ENCODE measurements at regions not wholly inside any gene's neighbourhood (a gene's known extent, or its start where the extent isn't known, plus 50 kb on each side); places are given as distances from the start of the nearest gene placed in this dataset.

GRCh38 chr4:33975995-33976394 lies 2268.3 kb downstream of the ARAP2 start:
- no peak for TF ChIP-seq RAD21 (IDR thresholded peaks at IDR 0.05; ENCODE audit: low read depth)
- TF ChIP-seq EP300 (IDR thresholded peaks at IDR 0.05; ENCODE audit: borderline replicate concordance): no peak
- no peak for TF ChIP-seq ZBTB7A (IDR thresholded peaks at IDR 0.05; ENCODE audit: low read depth)
- no peak for TF ChIP-seq FOXM1 (IDR thresholded peaks at IDR 0.05; ENCODE audit: borderline replicate concordance, low read depth)
- no peak for TF ChIP-seq CREB1 (IDR thresholded peaks at IDR 0.05; ENCODE audit: low read depth)
- no peak for TF ChIP-seq REST (IDR thresholded peaks at IDR 0.05; ENCODE audit: low read depth)
- TF ChIP-seq MAX (IDR thresholded peaks at IDR 0.05): no peak
- no peak for TF ChIP-seq EGR1 (IDR thresholded peaks at IDR 0.05)
- TF ChIP-seq CEBPB (IDR thresholded peaks at IDR 0.05): no peak
- TF ChIP-seq TAF1 (IDR thresholded peaks at IDR 0.05; ENCODE audit: low read depth): no peak
- no peak for TF ChIP-seq TEAD4 (IDR thresholded peaks at IDR 0.05)
- no peak for TF ChIP-seq USF1 (IDR thresholded peaks at IDR 0.05)
- no peak for TF ChIP-seq NFIC (IDR thresholded peaks at IDR 0.05)
- TF ChIP-seq TCF12 (IDR thresholded peaks at IDR 0.05; ENCODE audit: low read depth): no peak
- TF ChIP-seq YY1 (IDR thresholded peaks at IDR 0.05; ENCODE audit: low read depth): no peak

- TF ChIP-seq TCF12 (IDR thresholded peaks at IDR 0.05; ENCODE audit: low read depth): no peak
- no peak for TF ChIP-seq REST (IDR thresholded peaks at IDR 0.05; ENCODE audit: low read depth)
- no peak for TF ChIP-seq YY1 (IDR thresholded peaks at IDR 0.05; ENCODE audit: low read depth)
- TF ChIP-seq TAF1 (IDR thresholded peaks at IDR 0.05; ENCODE audit: low read depth): no peak
- no peak for TF ChIP-seq CEBPB (IDR thresholded peaks at IDR 0.05)
- no peak for TF ChIP-seq EGR1 (IDR thresholded peaks at IDR 0.05)
- no peak for TF ChIP-seq CREB1 (IDR thresholded peaks at IDR 0.05; ENCODE audit: low read depth)
- no peak for TF ChIP-seq TEAD4 (IDR thresholded peaks at IDR 0.05)
Observed at GRCh38 chr4:33980361-33980760, 2264.0 kb downstream of the ARAP2 start.

- TF ChIP-seq ZBTB7A (IDR thresholded peaks at IDR 0.05; ENCODE audit: low read depth): no peak
- no peak for TF ChIP-seq TEAD4 (IDR thresholded peaks at IDR 0.05)
- no peak for TF ChIP-seq MAX (IDR thresholded peaks at IDR 0.05)
- no peak for TF ChIP-seq USF1 (IDR thresholded peaks at IDR 0.05)
- no peak for TF ChIP-seq TCF12 (IDR thresholded peaks at IDR 0.05; ENCODE audit: low read depth)
Observed at GRCh38 chr4:33989820-33990443, 2254.4 kb downstream of the ARAP2 start.

GRCh38 chr4:33996075-33996718 lies 2248.1 kb downstream of the ARAP2 start:
- TF ChIP-seq MAX (IDR thresholded peaks at IDR 0.05): no peak
- no peak for TF ChIP-seq TCF12 (IDR thresholded peaks at IDR 0.05; ENCODE audit: low read depth)
- no peak for TF ChIP-seq USF1 (IDR thresholded peaks at IDR 0.05)

- no peak for TF ChIP-seq NFIC (IDR thresholded peaks at IDR 0.05)
Observed at GRCh38 chr4:33998291-33998690, 2246.0 kb downstream of the ARAP2 start.

- TF ChIP-seq TAF1 (IDR thresholded peaks at IDR 0.05; ENCODE audit: low read depth) (no peak), YY1 (IDR thresholded peaks at IDR 0.05; ENCODE audit: low read depth) (no peak), NFIC (IDR thresholded peaks at IDR 0.05) (no peak), CREB1 (IDR thresholded peaks at IDR 0.05; ENCODE audit: low read depth) (no peak), TCF12 (IDR thresholded peaks at IDR 0.05; ENCODE audit: low read depth) (no peak), EGR1 (IDR thresholded peaks at IDR 0.05) (no peak), TEAD4 (IDR thresholded peaks at IDR 0.05) (no peak), RAD21 (IDR thresholded peaks at IDR 0.05; ENCODE audit: low read depth) (no peak), MAX (IDR thresholded peaks at IDR 0.05) (no peak), FOXM1 (IDR thresholded peaks at IDR 0.05; ENCODE audit: borderline replicate concordance, low read depth) (no peak), ZBTB7A (IDR thresholded peaks at IDR 0.05; ENCODE audit: low read depth) (no peak), USF1 (IDR thresholded peaks at IDR 0.05) (no peak), CEBPB (IDR thresholded peaks at IDR 0.05) (no peak), REST (IDR thresholded peaks at IDR 0.05; ENCODE audit: low read depth) (no peak), EP300 (IDR thresholded peaks at IDR 0.05; ENCODE audit: borderline replicate concordance) (no peak)
Observed at GRCh38 chr4:34000356-34000755, 2244.0 kb downstream of the ARAP2 start.
